HEK293 (cell line): ENCODE measurements at regions not wholly inside any gene's neighbourhood (a gene's known extent, or its start where the extent isn't known, plus 50 kb on each side); places are given as distances from the start of the nearest gene placed in this dataset.

ENCODE experiments used
- CTCF ChIA-PET: fragments of 350-600 bp; formaldehyde crosslinking; extraction: SDS; loops from one replicate; lab custom pipeline; 2021; ENCODE audit warnings: antibody characterized with exemption; lab: Yijun Ruan, JAX
- POLR2A ChIA-PET: fragments of 300-600 bp; formaldehyde crosslinking; extraction: SDS; loops from one replicate; lab custom pipeline; 2020; ENCODE audit warnings: antibody characterized with exemption, inconsistent platforms; lab: Yijun Ruan, JAX
- H3K27ac ChIP-seq: fragments of 200-500 bp; sonication (Bioruptor generic); 2 replicates; pipeline ENCODE4 v1.5.1; 2014; ENCODE audit warnings: low read depth, low read length, control low read depth, inconsistent platforms; ENCODE audit errors: extremely low read depth
- H3K36me3 ChIP-seq, 2 experiments: fragments of 200-500 bp in 1 of 2; sonication (Bioruptor generic) in 1 of 2; 1 replicate in 1 of 2; 2 replicates in 1 of 2; pipeline ENCODE4 v1.5.1; 2014 to 2017; ENCODE audit warnings: inconsistent platforms in 2 of 2, low read length in 2 of 2; ENCODE audit not compliant: control insufficient read depth in 2 of 2, insufficient read depth in 1 of 2
- H3K4me1 ChIP-seq: fragments of 200-500 bp; sonication (Bioruptor generic); 2 replicates; pipeline ENCODE4 v1.5.1; 2014; ENCODE audit warnings: mild to moderate bottlenecking, low read length, inconsistent platforms; ENCODE audit not compliant: control insufficient read depth, insufficient read depth
- H3K4me3 ChIP-seq: 2 replicates; pipeline ENCODE4 v1.5.1; 2011; ENCODE audit warnings: low read depth, mild to moderate bottlenecking, control low read depth, low read length, moderate library complexity
- H3K9me3 ChIP-seq: fragments of 200-500 bp; sonication (Bioruptor generic); 2 replicates; pipeline ENCODE4 v1.5.1; 2014; ENCODE audit warnings: low read depth, low read length, inconsistent platforms; ENCODE audit not compliant: control insufficient read depth, insufficient read depth
- GLIS2 ChIP-seq: fragments of 450-650 bp; formaldehyde crosslinking; IDR thresholded peaks from 2 replicates; pipeline ENCODE4 v1.5.1; 2016; ENCODE audit warnings: missing biosample characterization, missing genetic modification characterization
- HOXC10 ChIP-seq: sonication (generic); formaldehyde crosslinking; IDR thresholded peaks from 2 replicates; pipeline ENCODE4 v1.8.1; 2023; ENCODE audit warnings: mild to moderate bottlenecking, missing genetic modification reagents
- IKZF3 ChIP-seq: fragments of 450-650 bp; IDR thresholded peaks from 2 replicates; pipeline ENCODE4 v1.5.0; 2018; ENCODE audit warnings: missing biosample characterization, mild to moderate bottlenecking, missing genetic modification characterization, moderate library complexity
- KLF1 ChIP-seq: fragments of 450-650 bp; formaldehyde crosslinking; IDR thresholded peaks from 2 replicates; pipeline ENCODE4 v1.5.1; 2016; ENCODE audit warnings: missing biosample characterization, missing genetic modification characterization
- KLF8 ChIP-seq: fragments of 450-650 bp; formaldehyde crosslinking; IDR thresholded peaks from 2 replicates; pipeline ENCODE4 v1.5.1; 2016; ENCODE audit warnings: missing biosample characterization, missing genetic modification characterization
- PBX3 ChIP-seq: sonication (generic); formaldehyde crosslinking; IDR thresholded peaks from 2 replicates; pipeline ENCODE4 v1.8.1; 2022; ENCODE audit warnings: mild to moderate bottlenecking, moderate library complexity, missing genetic modification reagents
- PRDM1 ChIP-seq: fragments of 450-650 bp; formaldehyde crosslinking; IDR thresholded peaks from 2 replicates; pipeline ENCODE4; 2016; ENCODE audit warnings: missing biosample characterization, missing genetic modification characterization
- ZEB2 ChIP-seq: fragments of 450-650 bp; formaldehyde crosslinking; IDR thresholded peaks from 2 replicates; pipeline ENCODE4 v1.5.1; 2016; ENCODE audit warnings: missing biosample characterization, missing genetic modification characterization
- ZFP3 ChIP-seq: fragments of 450-650 bp; formaldehyde crosslinking; IDR thresholded peaks from 2 replicates; pipeline ENCODE4 v1.5.1; 2016; ENCODE audit warnings: low read depth, missing biosample characterization, missing genetic modification characterization
- ZNF138 ChIP-seq: fragments of 450-650 bp; formaldehyde crosslinking; IDR thresholded peaks from 2 replicates; pipeline ENCODE4 v1.5.1; 2016; ENCODE audit warnings: missing biosample characterization, missing genetic modification characterization, borderline replicate concordance
- ZNF202 ChIP-seq: fragments of 450-650 bp; formaldehyde crosslinking; IDR thresholded peaks from 2 replicates; pipeline ENCODE4 v1.5.1; 2016; ENCODE audit warnings: missing biosample characterization, missing genetic modification characterization, borderline replicate concordance
- ZNF239 ChIP-seq: fragments of 450-650 bp; formaldehyde crosslinking; IDR thresholded peaks from 2 replicates; pipeline ENCODE4 v1.5.1; 2016; ENCODE audit warnings: missing biosample characterization, missing genetic modification characterization
- ZNF311 ChIP-seq: fragments of 450-650 bp; formaldehyde crosslinking; IDR thresholded peaks from 2 replicates; pipeline ENCODE4 v1.5.1; 2017; ENCODE audit warnings: missing biosample characterization, missing genetic modification characterization, borderline replicate concordance
- ZNF510 ChIP-seq: fragments of 450-650 bp; formaldehyde crosslinking; IDR thresholded peaks from 2 replicates; pipeline ENCODE4 v1.5.1; 2018; ENCODE audit warnings: mild to moderate bottlenecking, missing genetic modification characterization, missing biosample characterization; ENCODE audit not compliant: insufficient replicate concordance
- ZNF513 ChIP-seq: fragments of 450-650 bp; IDR thresholded peaks from 2 replicates; pipeline ENCODE4 v1.5.1; 2018; ENCODE audit warnings: missing biosample characterization, missing genetic modification characterization
- ZNF571 ChIP-seq: fragments of 450-650 bp; formaldehyde crosslinking; IDR thresholded peaks from 2 replicates; pipeline ENCODE4 v1.5.0; 2017; ENCODE audit warnings: missing biosample characterization, missing genetic modification characterization
- ZNF629 ChIP-seq: fragments of 450-650 bp; formaldehyde crosslinking; IDR thresholded peaks from 2 replicates; pipeline ENCODE4 v1.5.1; 2017; ENCODE audit warnings: missing biosample characterization, missing genetic modification characterization
- ZNF837 ChIP-seq: fragments of 450-650 bp; formaldehyde crosslinking; IDR thresholded peaks from 2 replicates; pipeline ENCODE4 v1.5.1; 2016; ENCODE audit warnings: missing biosample characterization, missing genetic modification characterization
- TF ChIP-seq, protein P1 (sequence below): fragments of 450-650 bp; formaldehyde crosslinking; IDR thresholded peaks from 2 replicates; pipeline ENCODE4 v1.5.1; 2016; ENCODE audit warnings: missing biosample characterization, missing genetic modification characterization
- TF ChIP-seq, protein P2 (sequence below): fragments of 450-650 bp; formaldehyde crosslinking; IDR thresholded peaks from 2 replicates; pipeline ENCODE4 v1.5.1; 2017; ENCODE audit warnings: missing biosample characterization, missing genetic modification characterization
- TF ChIP-seq, protein P3 (sequence below): fragments of 450-650 bp; formaldehyde crosslinking; IDR thresholded peaks from 2 replicates; pipeline ENCODE4 v1.5.1; 2016; ENCODE audit warnings: missing biosample characterization, missing genetic modification characterization
- TF ChIP-seq, protein P4 (sequence below): fragments of 450-650 bp; formaldehyde crosslinking; IDR thresholded peaks from 2 replicates; pipeline ENCODE4 v1.5.1; 2017; ENCODE audit warnings: missing biosample characterization, missing genetic modification characterization

DNA sequence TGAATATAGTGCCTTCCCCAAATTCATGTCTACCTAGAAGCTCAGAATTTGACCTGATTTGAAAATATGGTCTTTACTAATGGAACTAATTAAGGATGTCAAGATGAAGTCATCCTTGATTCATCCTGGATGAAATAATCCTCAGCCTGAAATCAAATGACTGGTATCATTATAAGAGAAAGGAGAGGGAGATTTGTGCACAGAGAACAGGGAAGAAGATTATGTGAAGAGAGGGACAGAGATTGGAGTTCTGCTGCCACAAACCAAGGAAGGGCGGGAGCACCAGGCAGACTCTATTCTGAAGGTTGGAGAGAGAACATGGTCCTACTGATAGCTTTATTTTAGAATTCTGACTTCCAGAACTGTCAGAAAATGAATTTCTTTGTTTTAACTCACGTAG is 680.9 kb upstream of the AADAT start (continued):
- TF ChIP-seq, protein P1, sequence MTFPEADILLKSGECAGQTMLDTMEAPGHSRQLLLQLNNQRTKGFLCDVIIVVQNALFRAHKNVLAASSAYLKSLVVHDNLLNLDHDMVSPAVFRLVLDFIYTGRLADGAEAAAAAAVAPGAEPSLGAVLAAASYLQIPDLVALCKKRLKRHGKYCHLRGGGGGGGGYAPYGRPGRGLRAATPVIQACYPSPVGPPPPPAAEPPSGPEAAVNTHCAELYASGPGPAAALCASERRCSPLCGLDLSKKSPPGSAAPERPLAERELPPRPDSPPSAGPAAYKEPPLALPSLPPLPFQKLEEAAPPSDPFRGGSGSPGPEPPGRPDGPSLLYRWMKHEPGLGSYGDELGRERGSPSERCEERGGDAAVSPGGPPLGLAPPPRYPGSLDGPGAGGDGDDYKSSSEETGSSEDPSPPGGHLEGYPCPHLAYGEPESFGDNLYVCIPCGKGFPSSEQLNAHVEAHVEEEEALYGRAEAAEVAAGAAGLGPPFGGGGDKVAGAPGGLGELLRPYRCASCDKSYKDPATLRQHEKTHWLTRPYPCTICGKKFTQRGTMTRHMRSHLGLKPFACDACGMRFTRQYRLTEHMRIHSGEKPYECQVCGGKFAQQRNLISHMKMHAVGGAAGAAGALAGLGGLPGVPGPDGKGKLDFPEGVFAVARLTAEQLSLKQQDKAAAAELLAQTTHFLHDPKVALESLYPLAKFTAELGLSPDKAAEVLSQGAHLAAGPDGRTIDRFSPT = no peak
- TF ChIP-seq ZNF138 (tag by site-specific recombination) (no peak), ZNF311 (tag by site-specific recombination) (no peak), PRDM1 (tag by site-specific recombination) (no peak)
- TF ChIP-seq, all 188 proteins: peak for 0

GRCh38 chr4:170769862-170770261 is 680.1 kb upstream of the AADAT start:
- no peaks in the 10 kb centered on the region for H3K4me1 ChIP-seq
- POLR2A ChIA-PET = no interaction called here
- CTCF ChIA-PET = no interaction called here
- no peaks in the 10 kb centered on the region for H3K9me3 ChIP-seq
- no peak for TF ChIP-seq ZNF837 (tag by site-specific recombination)
- TF ChIP-seq, protein P2, sequence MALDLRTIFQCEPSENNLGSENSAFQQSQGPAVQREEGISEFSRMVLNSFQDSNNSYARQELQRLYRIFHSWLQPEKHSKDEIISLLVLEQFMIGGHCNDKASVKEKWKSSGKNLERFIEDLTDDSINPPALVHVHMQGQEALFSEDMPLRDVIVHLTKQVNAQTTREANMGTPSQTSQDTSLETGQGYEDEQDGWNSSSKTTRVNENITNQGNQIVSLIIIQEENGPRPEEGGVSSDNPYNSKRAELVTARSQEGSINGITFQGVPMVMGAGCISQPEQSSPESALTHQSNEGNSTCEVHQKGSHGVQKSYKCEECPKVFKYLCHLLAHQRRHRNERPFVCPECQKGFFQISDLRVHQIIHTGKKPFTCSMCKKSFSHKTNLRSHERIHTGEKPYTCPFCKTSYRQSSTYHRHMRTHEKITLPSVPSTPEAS (tag by site-specific recombination) = no peak
- no peak for TF ChIP-seq ZNF239
- no peak for TF ChIP-seq HOXC10 (CRISPR knock-in tag)
- TF ChIP-seq ZNF510 (tag by site-specific recombination) = no peak
- TF ChIP-seq ZFP3 (tag by site-specific recombination) = no peak
- TF ChIP-seq GLIS2 (tag by site-specific recombination) = no peak
- no peak for TF ChIP-seq ZNF629 (tag by site-specific recombination)
- no peak for TF ChIP-seq IKZF3 (tag by site-specific recombination)
- no peak for TF ChIP-seq ZNF513 (tag by site-specific recombination)
- TF ChIP-seq, protein P3, sequence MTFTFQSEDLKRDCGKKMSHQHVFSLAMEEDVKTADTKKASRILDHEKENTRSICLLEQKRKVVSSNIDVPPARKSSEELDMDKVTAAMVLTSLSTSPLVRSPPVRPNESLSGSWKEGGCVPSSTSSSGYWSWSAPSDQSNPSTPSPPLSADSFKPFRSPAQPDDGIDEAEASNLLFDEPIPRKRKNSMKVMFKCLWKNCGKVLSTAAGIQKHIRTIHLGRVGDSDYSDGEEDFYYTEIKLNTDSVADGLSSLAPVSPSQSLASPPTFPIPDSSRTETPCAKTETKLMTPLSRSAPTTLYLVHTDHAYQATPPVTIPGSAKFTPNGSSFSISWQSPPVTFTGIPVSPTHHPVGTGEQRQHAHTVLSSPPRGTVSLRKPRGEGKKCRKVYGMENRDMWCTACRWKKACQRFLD = no peak
- no peak for TF ChIP-seq ZNF202 (tag by site-specific recombination)
- TF ChIP-seq ZEB2 (tag by site-specific recombination) = no peak
- no peak for TF ChIP-seq KLF8 (tag by site-specific recombination)
- TF ChIP-seq, protein P4, sequence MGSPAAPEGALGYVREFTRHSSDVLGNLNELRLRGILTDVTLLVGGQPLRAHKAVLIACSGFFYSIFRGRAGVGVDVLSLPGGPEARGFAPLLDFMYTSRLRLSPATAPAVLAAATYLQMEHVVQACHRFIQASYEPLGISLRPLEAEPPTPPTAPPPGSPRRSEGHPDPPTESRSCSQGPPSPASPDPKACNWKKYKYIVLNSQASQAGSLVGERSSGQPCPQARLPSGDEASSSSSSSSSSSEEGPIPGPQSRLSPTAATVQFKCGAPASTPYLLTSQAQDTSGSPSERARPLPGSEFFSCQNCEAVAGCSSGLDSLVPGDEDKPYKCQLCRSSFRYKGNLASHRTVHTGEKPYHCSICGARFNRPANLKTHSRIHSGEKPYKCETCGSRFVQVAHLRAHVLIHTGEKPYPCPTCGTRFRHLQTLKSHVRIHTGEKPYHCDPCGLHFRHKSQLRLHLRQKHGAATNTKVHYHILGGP (tag by site-specific recombination) = no peak
- no peak for TF ChIP-seq ZNF571 (tag by site-specific recombination)
- no peak for TF ChIP-seq KLF1
- no peak for TF ChIP-seq PBX3 (CRISPR knock-in tag)
- no peak overlapping the region for H3K27ac ChIP-seq
- H3K36me3 ChIP-seq = no peaks in the 10 kb centered on the region
- no peak overlapping the region for H3K4me3 ChIP-seq
